ENCODE measurements at regions not wholly inside any gene's neighbourhood (a gene's known extent, or its start where the extent isn't known, plus 50 kb on each side); places are given as distances from the start of the nearest gene placed in this dataset.

DNA sequence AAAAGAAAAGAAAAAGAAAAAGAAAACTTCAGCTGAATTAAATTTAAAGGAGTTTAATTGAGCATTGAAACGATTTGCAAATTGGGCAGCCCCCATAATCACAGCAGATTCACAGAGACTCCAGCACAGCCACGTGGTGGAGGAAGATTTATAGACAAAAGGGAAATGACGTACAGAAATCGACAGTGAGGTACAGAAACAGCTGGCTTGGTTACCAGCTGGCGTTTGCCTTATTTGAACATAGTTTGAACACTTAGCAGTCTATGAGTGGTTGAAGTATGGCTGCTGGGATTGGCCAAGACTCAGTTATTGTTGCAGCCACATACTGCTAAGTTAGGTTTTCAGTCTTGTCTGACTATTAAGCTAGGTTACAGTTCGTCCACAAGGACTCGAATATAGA lies 312.2 kb upstream of the SLC14A2 start:
- TF ChIP-seq, protein P1, sequence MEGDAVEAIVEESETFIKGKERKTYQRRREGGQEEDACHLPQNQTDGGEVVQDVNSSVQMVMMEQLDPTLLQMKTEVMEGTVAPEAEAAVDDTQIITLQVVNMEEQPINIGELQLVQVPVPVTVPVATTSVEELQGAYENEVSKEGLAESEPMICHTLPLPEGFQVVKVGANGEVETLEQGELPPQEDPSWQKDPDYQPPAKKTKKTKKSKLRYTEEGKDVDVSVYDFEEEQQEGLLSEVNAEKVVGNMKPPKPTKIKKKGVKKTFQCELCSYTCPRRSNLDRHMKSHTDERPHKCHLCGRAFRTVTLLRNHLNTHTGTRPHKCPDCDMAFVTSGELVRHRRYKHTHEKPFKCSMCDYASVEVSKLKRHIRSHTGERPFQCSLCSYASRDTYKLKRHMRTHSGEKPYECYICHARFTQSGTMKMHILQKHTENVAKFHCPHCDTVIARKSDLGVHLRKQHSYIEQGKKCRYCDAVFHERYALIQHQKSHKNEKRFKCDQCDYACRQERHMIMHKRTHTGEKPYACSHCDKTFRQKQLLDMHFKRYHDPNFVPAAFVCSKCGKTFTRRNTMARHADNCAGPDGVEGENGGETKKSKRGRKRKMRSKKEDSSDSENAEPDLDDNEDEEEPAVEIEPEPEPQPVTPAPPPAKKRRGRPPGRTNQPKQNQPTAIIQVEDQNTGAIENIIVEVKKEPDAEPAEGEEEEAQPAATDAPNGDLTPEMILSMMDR (IDR thresholded peaks at IDR 0.05): no peak
- TF ChIP-seq POLR2A (IDR thresholded peaks at IDR 0.05): no peak
